ENCODE measurements at regions not wholly inside any gene's neighbourhood (a gene's known extent, or its start where the extent isn't known, plus 50 kb on each side); places are given as distances from the start of the nearest gene placed in this dataset.

DNA sequence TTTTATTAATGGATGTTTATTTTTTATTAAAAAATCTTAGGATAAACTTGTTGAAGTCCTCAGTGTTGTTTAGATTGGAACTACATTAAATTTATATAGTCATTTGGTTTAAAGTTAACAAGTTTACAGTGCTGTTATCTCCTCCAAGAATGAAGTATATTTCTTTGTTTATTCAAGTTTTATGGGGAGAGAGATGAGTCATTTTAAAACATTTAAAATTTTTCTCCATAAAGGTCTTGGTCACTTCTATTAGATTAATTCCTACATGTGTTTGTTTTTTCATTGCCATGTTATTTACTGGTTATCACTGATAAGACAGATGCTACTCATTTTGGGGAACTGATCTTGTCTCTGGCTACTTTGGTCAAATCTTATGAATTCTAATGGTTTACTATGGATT is 429.6 kb downstream of the METTL15 start:
- Histone ChIP-seq H3K4me1 (ENCODE audit: control insufficient read depth in 2 of 2, insufficient read depth in 2 of 2, low read length in 1 of 2) (no peaks in the 10 kb centered on the region), H3K4me3 (ENCODE audit: low read depth in 1 of 2, low read length in 2 of 2) (no peak overlapping the region), H3K27ac (ENCODE audit: low read depth in 2 of 2, low read length in 1 of 2) (no peak overlapping the region), H3K27me3 (ENCODE audit: control insufficient read depth in 1 of 2, insufficient read depth in 2 of 2, low read length in 2 of 2) (no peaks in the 10 kb centered on the region), H3K36me3 (ENCODE audit: control insufficient read depth in 2 of 2, insufficient read depth in 2 of 2, low read length in 1 of 2) (no peaks in the 10 kb centered on the region), H3K9me3 (ENCODE audit: control insufficient read depth in 2 of 2, insufficient read depth in 1 of 2, low read depth in 1 of 2, low read length in 1 of 2) (no peaks in the 10 kb centered on the region)

DNA sequence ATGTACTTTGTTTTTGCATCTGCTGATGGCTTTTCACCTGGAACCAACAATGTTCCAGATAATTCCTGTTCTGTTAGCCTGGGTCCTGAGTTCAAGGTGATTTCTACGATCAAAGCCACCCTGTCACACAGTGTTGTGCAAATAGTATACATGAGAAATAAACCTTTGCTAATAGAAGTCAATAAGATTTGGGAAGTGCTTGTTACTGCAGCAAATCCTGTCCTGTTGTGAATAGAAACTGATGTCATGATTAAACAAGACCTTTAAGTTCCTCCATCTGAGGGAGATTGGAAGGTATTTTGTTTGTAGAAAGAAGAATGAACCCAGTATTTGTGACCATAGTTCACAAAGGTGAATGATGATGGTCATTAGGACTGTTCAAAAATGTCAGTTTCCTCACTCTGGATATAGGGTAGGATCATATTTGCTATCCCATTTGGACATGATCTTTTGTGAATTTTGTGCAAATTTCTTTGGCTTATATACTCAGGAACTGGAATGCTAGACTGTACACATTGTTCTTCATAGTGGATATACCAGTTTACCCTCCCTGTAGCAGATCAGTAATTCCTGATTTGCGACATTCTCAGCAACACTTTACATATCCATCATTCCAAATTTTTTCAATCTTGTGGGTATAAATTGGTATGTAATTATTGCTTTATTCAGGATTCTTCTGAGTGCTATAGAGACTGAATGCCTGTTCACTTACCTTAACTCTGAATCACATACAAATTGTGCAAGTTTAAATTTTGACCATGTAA is 428.5 kb downstream of the METTL15 start:
- no peaks in the 10 kb centered on the region for H3K9me3 ChIP-seq (ENCODE audit: control insufficient read depth in 2 of 2, insufficient read depth in 1 of 2, low read depth in 1 of 2, low read length in 1 of 2)
- no peak overlapping the region for H3K27ac ChIP-seq (ENCODE audit: low read depth in 2 of 2, low read length in 1 of 2)
- 73 to 76% methylated on average over 2 of the region's 2 CpGs for WGBS, 2 donors
- no peaks in the 10 kb centered on the region for H3K4me1 ChIP-seq (ENCODE audit: control insufficient read depth in 2 of 2, insufficient read depth in 2 of 2, low read length in 1 of 2)
- H3K4me3 ChIP-seq (ENCODE audit: low read depth in 1 of 2, low read length in 2 of 2), result no peak overlapping the region
- H3K27me3 ChIP-seq (ENCODE audit: control insufficient read depth in 1 of 2, insufficient read depth in 2 of 2, low read length in 2 of 2), result no peaks in the 10 kb centered on the region
- no peaks in the 10 kb centered on the region for H3K36me3 ChIP-seq (ENCODE audit: control insufficient read depth in 2 of 2, insufficient read depth in 2 of 2, low read length in 1 of 2)

DNA sequence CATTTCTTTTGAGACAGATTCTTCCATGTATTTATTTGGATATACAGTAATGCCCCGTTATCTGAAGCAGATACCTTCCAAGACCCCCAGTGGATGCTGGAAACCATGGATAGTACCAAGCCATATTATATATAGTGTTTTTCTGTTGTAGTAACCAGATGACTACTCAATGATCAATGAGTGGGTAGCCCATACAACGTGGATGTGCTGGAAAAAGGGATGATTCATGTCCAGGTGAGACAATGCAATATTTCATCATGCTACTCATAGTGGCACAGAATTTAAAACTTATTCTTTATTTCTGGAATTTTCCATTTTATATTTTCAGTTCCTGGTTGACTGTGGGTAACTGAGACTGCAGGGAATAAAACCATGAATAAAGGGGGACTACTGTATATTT is 427.5 kb downstream of the METTL15 start:
- Histone ChIP-seq H3K4me3 (ENCODE audit: low read depth in 1 of 2, low read length in 2 of 2) (no peak overlapping the region), H3K4me1 (ENCODE audit: control insufficient read depth in 2 of 2, insufficient read depth in 2 of 2, low read length in 1 of 2) (no peaks in the 10 kb centered on the region), H3K27me3 (ENCODE audit: control insufficient read depth in 1 of 2, insufficient read depth in 2 of 2, low read length in 2 of 2) (no peaks in the 10 kb centered on the region), H3K27ac (ENCODE audit: low read depth in 2 of 2, low read length in 1 of 2) (no peak overlapping the region), H3K36me3 (ENCODE audit: control insufficient read depth in 2 of 2, insufficient read depth in 2 of 2, low read length in 1 of 2) (no peaks in the 10 kb centered on the region), H3K9me3 (ENCODE audit: control insufficient read depth in 2 of 2, insufficient read depth in 1 of 2, low read depth in 1 of 2, low read length in 1 of 2) (no peaks in the 10 kb centered on the region)
- 53 to 63% methylated on average over 2 of the region's 2 CpGs for WGBS, 2 donors

DNA sequence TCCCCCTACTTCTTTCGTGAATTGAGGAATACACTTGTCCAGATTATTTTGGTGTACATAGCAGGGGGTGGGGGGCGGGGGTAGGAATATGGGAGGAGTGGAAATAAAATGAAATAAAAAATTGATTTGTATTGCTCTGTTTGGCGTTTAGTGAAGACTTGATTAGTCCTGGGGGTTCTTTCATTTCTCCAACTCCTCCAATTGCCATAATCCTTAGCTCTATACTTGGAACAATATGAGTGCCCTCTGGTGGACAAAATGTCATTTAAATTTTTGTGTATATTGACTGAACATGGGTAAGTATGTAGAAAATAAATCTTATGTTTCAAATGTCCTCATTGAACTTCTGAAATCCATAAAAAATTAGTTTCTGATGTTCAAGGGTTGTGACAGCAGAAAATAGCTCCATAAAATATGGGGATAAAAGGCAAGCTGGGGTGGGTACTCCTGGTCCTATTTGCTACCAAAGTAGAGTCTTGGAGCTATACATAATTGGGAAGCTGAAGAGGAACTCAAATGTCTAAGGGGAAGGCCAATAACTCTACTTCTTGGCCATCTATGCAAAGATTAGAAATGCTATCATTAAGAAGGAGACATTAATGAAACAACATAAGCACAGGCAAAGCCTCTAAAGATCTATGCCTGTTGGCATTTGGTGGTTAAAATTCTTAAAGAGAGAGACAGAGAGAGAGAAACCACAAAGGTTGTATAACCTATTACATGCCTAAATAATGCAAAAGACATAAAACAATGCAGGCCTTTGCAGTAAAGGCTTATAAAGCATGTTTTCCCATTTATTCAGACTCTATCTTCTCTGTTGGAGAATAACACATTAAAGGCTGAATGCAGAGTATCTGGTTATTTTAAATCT is 421.6 kb downstream of the METTL15 start:
- Histone ChIP-seq H3K27ac (ENCODE audit: low read depth in 2 of 2, low read length in 1 of 2) (no peak overlapping the region), H3K4me3 (ENCODE audit: low read depth in 1 of 2, low read length in 2 of 2) (no peak overlapping the region), H3K9me3 (ENCODE audit: control insufficient read depth in 2 of 2, insufficient read depth in 1 of 2, low read depth in 1 of 2, low read length in 1 of 2) (peaks cover 4 to 11% of the 10 kb centered on the region in 2 donors), H3K27me3 (ENCODE audit: control insufficient read depth in 1 of 2, insufficient read depth in 2 of 2, low read length in 2 of 2) (no peaks in the 10 kb centered on the region), H3K4me1 (ENCODE audit: control insufficient read depth in 2 of 2, insufficient read depth in 2 of 2, low read length in 1 of 2) (no peaks in the 10 kb centered on the region), H3K36me3 (ENCODE audit: control insufficient read depth in 2 of 2, insufficient read depth in 2 of 2, low read length in 1 of 2) (no peaks in the 10 kb centered on the region)
- WGBS, 2 donors, result 51 to 52% methylated on average over 3 of the region's 3 CpGs

DNA sequence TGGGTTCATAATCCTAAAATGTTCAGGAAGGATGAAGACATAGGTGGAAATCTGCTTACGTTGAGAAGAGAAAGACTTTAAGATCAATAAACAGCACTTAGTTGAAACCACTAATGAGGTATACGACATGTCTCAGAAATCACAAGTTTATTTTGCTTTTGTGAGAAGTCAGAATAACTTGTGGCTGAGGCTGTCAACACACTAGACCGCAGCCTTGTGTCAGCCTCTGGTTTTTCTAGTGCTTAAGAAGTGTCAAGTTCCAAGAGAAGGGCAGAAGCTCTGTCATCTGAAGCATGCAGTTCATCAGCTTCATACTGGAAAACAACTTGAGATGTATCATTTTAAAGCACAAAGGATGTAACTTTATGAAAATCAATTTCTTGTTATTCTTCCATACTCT is 420.9 kb downstream of the METTL15 start:
- Histone ChIP-seq H3K27ac (ENCODE audit: low read depth in 2 of 2, low read length in 1 of 2) (no peak overlapping the region), H3K4me1 (ENCODE audit: control insufficient read depth in 2 of 2, insufficient read depth in 2 of 2, low read length in 1 of 2) (no peaks in the 10 kb centered on the region), H3K9me3 (ENCODE audit: control insufficient read depth in 2 of 2, insufficient read depth in 1 of 2, low read depth in 1 of 2, low read length in 1 of 2) (peaks cover 4 to 11% of the 10 kb centered on the region in 2 donors), H3K4me3 (ENCODE audit: low read depth in 1 of 2, low read length in 2 of 2) (no peak overlapping the region), H3K27me3 (ENCODE audit: control insufficient read depth in 1 of 2, insufficient read depth in 2 of 2, low read length in 2 of 2) (no peaks in the 10 kb centered on the region), H3K36me3 (ENCODE audit: control insufficient read depth in 2 of 2, insufficient read depth in 2 of 2, low read length in 1 of 2) (no peaks in the 10 kb centered on the region)
- 75 to 84% methylated on average over 3 of the region's 3 CpGs for WGBS, 2 donors

DNA sequence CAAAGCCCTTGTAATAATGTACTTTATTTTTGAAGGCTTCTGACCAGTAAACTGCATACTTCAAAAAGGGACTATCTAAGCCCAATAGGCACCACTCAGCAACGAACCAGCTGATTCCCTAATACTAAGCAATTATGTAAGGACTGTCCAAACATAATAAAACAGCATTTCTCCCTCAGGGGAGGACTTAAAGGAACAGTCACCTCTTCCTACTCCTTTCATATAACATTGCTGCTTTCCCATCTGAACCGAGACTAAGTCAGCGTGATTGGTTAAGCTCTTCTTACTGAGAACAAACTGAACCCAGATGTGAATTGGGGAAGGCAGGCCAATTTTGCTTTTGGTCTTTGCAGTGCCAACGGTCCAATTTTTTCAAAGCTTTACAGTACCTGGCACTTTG is 420.0 kb downstream of the METTL15 start:
- no peak overlapping the region for H3K4me3 ChIP-seq (ENCODE audit: low read depth in 1 of 2, low read length in 2 of 2)
- peaks cover 4 to 11% of the 10 kb centered on the region in 2 donors for H3K9me3 ChIP-seq (ENCODE audit: control insufficient read depth in 2 of 2, insufficient read depth in 1 of 2, low read depth in 1 of 2, low read length in 1 of 2)
- H3K36me3 ChIP-seq (ENCODE audit: control insufficient read depth in 2 of 2, insufficient read depth in 2 of 2, low read length in 1 of 2), result no peaks in the 10 kb centered on the region
- no peaks in the 10 kb centered on the region for H3K27me3 ChIP-seq (ENCODE audit: control insufficient read depth in 1 of 2, insufficient read depth in 2 of 2, low read length in 2 of 2)
- no peak overlapping the region for H3K27ac ChIP-seq (ENCODE audit: low read depth in 2 of 2, low read length in 1 of 2)
- 70 to 71% methylated on average over 4 of the region's 4 CpGs for WGBS, 2 donors
- no peaks in the 10 kb centered on the region for H3K4me1 ChIP-seq (ENCODE audit: control insufficient read depth in 2 of 2, insufficient read depth in 2 of 2, low read length in 1 of 2)

DNA sequence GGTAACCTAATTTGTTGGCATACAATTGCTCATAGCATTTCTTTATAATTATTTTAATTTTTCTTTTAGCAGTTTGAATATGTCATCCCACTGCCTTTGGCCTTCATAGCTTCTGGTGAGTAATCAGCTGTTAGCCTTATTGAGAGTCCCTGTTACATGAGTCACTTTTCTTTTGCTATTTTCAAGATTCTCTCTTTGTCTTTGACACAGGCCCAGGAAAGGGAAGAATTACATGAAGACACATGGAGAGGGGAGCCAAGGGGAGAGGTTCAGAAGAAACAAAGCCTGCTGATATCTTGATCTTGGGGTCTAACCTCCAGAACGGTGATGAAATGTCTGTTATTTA is 418.2 kb downstream of the METTL15 start:
- Histone ChIP-seq H3K9me3 (ENCODE audit: control insufficient read depth in 2 of 2, insufficient read depth in 1 of 2, low read depth in 1 of 2, low read length in 1 of 2) (peaks cover 4 to 11% of the 10 kb centered on the region in 2 donors), H3K4me3 (ENCODE audit: low read depth in 1 of 2, low read length in 2 of 2) (no peak overlapping the region), H3K27ac (ENCODE audit: low read depth in 2 of 2, low read length in 1 of 2) (no peak overlapping the region), H3K4me1 (ENCODE audit: control insufficient read depth in 2 of 2, insufficient read depth in 2 of 2, low read length in 1 of 2) (no peaks in the 10 kb centered on the region), H3K36me3 (ENCODE audit: control insufficient read depth in 2 of 2, insufficient read depth in 2 of 2, low read length in 1 of 2) (no peaks in the 10 kb centered on the region), H3K27me3 (ENCODE audit: control insufficient read depth in 1 of 2, insufficient read depth in 2 of 2, low read length in 2 of 2) (no peaks in the 10 kb centered on the region)
- WGBS, 2 donors, result 95 to 97% methylated on average over 1 of the region's 1 CpG

DNA sequence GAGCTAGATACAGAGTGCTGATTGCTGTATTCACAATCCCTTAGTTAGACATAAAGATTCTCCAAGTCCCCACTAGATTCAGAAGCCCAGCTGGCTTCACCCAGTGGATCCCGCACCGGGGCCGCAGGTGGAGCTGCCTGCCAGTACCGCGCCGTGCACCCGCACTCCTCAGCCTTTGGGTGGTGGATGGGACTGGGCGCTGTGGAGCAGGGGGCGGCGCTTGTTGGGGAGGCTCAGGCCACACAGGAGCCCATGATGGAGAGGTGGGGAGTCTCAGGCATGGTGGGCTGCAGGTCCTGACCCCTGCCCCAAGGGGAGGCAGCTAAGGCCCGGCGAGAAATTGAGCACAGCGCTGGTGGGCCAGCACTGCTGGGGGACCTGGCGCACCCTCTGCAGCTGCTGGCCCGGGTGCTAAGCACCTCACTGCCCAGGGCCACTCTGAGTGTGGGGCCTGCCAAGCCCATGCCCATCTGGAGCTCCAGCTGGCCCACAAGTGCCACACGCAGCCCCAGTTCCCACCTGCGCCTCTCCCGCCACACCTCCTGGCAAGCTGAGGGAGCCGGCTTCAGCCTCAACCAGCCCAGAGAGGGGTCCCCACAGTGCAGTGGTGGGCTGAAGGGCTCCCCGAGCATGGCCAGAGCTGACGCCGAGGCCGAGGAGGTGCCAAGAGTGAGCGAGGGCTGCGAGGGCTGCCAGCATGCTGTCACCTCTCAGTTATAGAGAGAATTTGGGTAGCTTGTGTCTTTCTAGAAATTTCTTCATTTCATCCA is 417.6 kb downstream of the METTL15 start:
- Histone ChIP-seq H3K27ac (ENCODE audit: low read depth in 2 of 2, low read length in 1 of 2) (no peak overlapping the region), H3K27me3 (ENCODE audit: control insufficient read depth in 1 of 2, insufficient read depth in 2 of 2, low read length in 2 of 2) (no peaks in the 10 kb centered on the region), H3K9me3 (ENCODE audit: control insufficient read depth in 2 of 2, insufficient read depth in 1 of 2, low read depth in 1 of 2, low read length in 1 of 2) (peaks cover 4 to 11% of the 10 kb centered on the region in 2 donors), H3K4me3 (ENCODE audit: low read depth in 1 of 2, low read length in 2 of 2) (no peak overlapping the region), H3K36me3 (ENCODE audit: control insufficient read depth in 2 of 2, insufficient read depth in 2 of 2, low read length in 1 of 2) (no peaks in the 10 kb centered on the region), H3K4me1 (ENCODE audit: control insufficient read depth in 2 of 2, insufficient read depth in 2 of 2, low read length in 1 of 2) (no peaks in the 10 kb centered on the region)
- WGBS, 2 donors, result 94 to 96% methylated on average over 24 to 25 of the region's 25 CpGs

DNA sequence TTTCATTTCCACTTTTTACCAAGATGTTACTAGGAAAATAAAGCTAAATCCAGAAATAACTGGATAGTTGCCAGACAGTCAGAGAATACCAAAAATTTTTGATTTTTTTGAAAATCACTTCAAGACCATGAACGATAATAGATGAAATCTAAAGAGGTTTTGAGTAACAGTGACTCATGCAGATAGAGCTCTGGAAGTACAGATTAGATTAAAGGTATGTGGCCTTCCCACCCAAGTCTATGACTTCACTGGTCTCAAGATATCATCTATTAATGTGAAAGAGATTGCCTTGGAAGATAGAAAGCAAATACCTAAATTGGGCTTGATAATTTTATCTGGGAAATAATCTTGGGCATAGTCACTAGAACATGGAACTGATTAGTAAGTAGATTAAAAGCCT is 415.9 kb downstream of the METTL15 start:
- H3K4me1 ChIP-seq (ENCODE audit: control insufficient read depth in 2 of 2, insufficient read depth in 2 of 2, low read length in 1 of 2), result no peaks in the 10 kb centered on the region
- no peak overlapping the region for H3K27ac ChIP-seq (ENCODE audit: low read depth in 2 of 2, low read length in 1 of 2)
- H3K36me3 ChIP-seq (ENCODE audit: control insufficient read depth in 2 of 2, insufficient read depth in 2 of 2, low read length in 1 of 2), result no peaks in the 10 kb centered on the region
- WGBS, 2 donors, result 66 to 77% methylated on average over 1 of the region's 1 CpG
- no peaks in the 10 kb centered on the region for H3K27me3 ChIP-seq (ENCODE audit: control insufficient read depth in 1 of 2, insufficient read depth in 2 of 2, low read length in 2 of 2)
- H3K4me3 ChIP-seq (ENCODE audit: low read depth in 1 of 2, low read length in 2 of 2), result no peak overlapping the region
- peaks cover 4 to 11% of the 10 kb centered on the region in 2 donors for H3K9me3 ChIP-seq (ENCODE audit: control insufficient read depth in 2 of 2, insufficient read depth in 1 of 2, low read depth in 1 of 2, low read length in 1 of 2)

Data from esophagus (tissue), 2 donors.